K562 (cell line): ENCODE measurements at regions not wholly inside any gene's neighbourhood (a gene's known extent, or its start where the extent isn't known, plus 50 kb on each side); places are given as distances from the start of the nearest gene placed in this dataset.
A peak's percentile ranks its signal among the peaks of the same experiment; 100 is the strongest.

Source experiments
- CBFA2T2 ChIP-seq: fragments of 450-650 bp; conservative IDR thresholded peaks from 2 replicates; pipeline ENCODE4 v1.6.1; 2017; ENCODE audit warnings: mild to moderate bottlenecking
- CCAR2 ChIP-seq: fragments of 200-400 bp; formaldehyde crosslinking; IDR thresholded peaks from 2 replicates; pipeline ENCODE4 v1.6.1; 2017; ENCODE audit warnings: mild to moderate bottlenecking, low read depth, low read length
- CTBP1 ChIP-seq: fragments of 450-650 bp; IDR thresholded peaks from 2 replicates; pipeline ENCODE4 v1.6.1; 2016; ENCODE audit warnings: borderline replicate concordance
- FOXK1 ChIP-seq: sonication (generic); formaldehyde crosslinking; IDR thresholded peaks from 2 replicates; pipeline ENCODE4 v1.8.0; 2022; ENCODE audit warnings: missing genetic modification reagents, mild to moderate bottlenecking, borderline replicate concordance
- IRF9 ChIP-seq: fragments of 450-650 bp; IDR thresholded peaks from 2 replicates; pipeline ENCODE4 v1.6.1; 2016; ENCODE audit warnings: missing biosample characterization, missing genetic modification characterization
- NBN ChIP-seq: fragments of 450-650 bp; IDR thresholded peaks from 2 replicates; pipeline ENCODE4 v1.6.1; 2016; ENCODE audit warnings: low read depth, mild to moderate bottlenecking
- NCOR1 ChIP-seq: fragments of 450-650 bp; IDR thresholded peaks from 2 replicates; pipeline ENCODE4 v1.6.1; 2016; ENCODE audit warnings: mild to moderate bottlenecking, moderate library complexity
- NFATC3 ChIP-seq: fragments of 450-650 bp; IDR thresholded peaks from 2 replicates; pipeline ENCODE4 v1.6.1; 2017; ENCODE audit warnings: mild to moderate bottlenecking
- NFIC ChIP-seq: fragments of 450-650 bp; IDR thresholded peaks from 2 replicates; pipeline ENCODE4 v1.6.1; 2017; ENCODE audit warnings: mild to moderate bottlenecking, inconsistent platforms
- PHB2 ChIP-seq: fragments of 450-650 bp; IDR thresholded peaks from 2 replicates; pipeline ENCODE4 v1.6.1; 2017; ENCODE audit warnings: low read depth
- PHTF2 ChIP-seq: fragments of 250-450 bp; sonication (Bioruptor Pico); IDR thresholded peaks from 2 replicates; pipeline ENCODE4 v1.5.0; 2021; ENCODE audit warnings: mild to moderate bottlenecking
- PML ChIP-seq: IDR thresholded peaks from 2 replicates; pipeline ENCODE4 v1.6.1; 2012; ENCODE audit warnings: low read length, inconsistent platforms
- SFPQ ChIP-seq: fragments of 200-400 bp; formaldehyde crosslinking; IDR thresholded peaks from 2 replicates; pipeline ENCODE4 v1.6.1; 2017; ENCODE audit warnings: mild to moderate bottlenecking, low read depth, low read length, moderate library complexity
- STAT5A ChIP-seq: IDR thresholded peaks from 2 replicates; pipeline ENCODE4 v1.6.1; 2012; ENCODE audit warnings: low read length, inconsistent platforms, borderline replicate concordance
- TFE3 ChIP-seq: fragments of 450-650 bp; formaldehyde crosslinking; IDR thresholded peaks from 2 replicates; pipeline ENCODE4 v1.4.0; 2020; ENCODE audit warnings: mild to moderate bottlenecking, mixed read lengths
- THRA ChIP-seq: fragments of 450-650 bp; IDR thresholded peaks from 2 replicates; pipeline ENCODE4 v1.6.1; 2017; ENCODE audit warnings: mild to moderate bottlenecking, moderate library complexity
- TRIM24 ChIP-seq, 2 experiments: fragments of 450-650 bp; IDR thresholded peaks; 2 replicates each; pipeline ENCODE4 v1.6.1; 2016
- ZNF124 ChIP-seq: sonication (generic); formaldehyde crosslinking; IDR thresholded peaks from 2 replicates; pipeline ENCODE4 v1.8.1; 2022; ENCODE audit warnings: missing genetic modification reagents
- ZNF592 ChIP-seq: fragments of 450-650 bp; IDR thresholded peaks from 2 replicates; pipeline ENCODE4 v1.6.1; 2017; ENCODE audit warnings: antibody characterized with exemption, mild to moderate bottlenecking

GRCh38 chr21:35485364-35485763 is 436.3 kb upstream of the RUNX1 start (continued):
- TF ChIP-seq ZNF592 (0 out of 2 replicates have a peak, but pooled peaks have one; percentile 15), PML (peak; percentile 65; the same call in 1 of the 2 replicates), NCOR1 (peak; percentile 81), TFE3 (CRISPR knock-in tag) (no peak), CTBP1 (peak; percentile 15; the same call in 1 of the 2 replicates), PHTF2 (CRISPR knock-in tag) (no peak), PHB2 (no peak), TRIM24 (IDR thresholded peaks at IDR 0.05) (peak in 1 of 2 experiments; percentile 56; a peak in 1 of 4 replicates), NBN (0 out of 2 replicates have a peak, but pooled peaks have one; percentile 34), IRF9 (tag) (no peak), NFIC (peak; percentile 47), FOXK1 (CRISPR knock-in tag) (no peak), STAT5A (peak; percentile 48; the same call in 1 of the 2 replicates), CCAR2 (no peak), ZNF124 (CRISPR knock-in tag) (no peak), CBFA2T2 (peak; percentile 85), SFPQ (no peak), THRA (no peak), NFATC3 (no peak)
- TF ChIP-seq, all 486 proteins: peak for 51
